Fibroblast of pulmonary artery (primary cell): ENCODE measurements at regions not wholly inside any gene's neighbourhood (a gene's known extent, or its start where the extent isn't known, plus 50 kb on each side); places are given as distances from the start of the nearest gene placed in this dataset.

Experiments
- DNase-seq: peaks from one replicate; pipeline ENCODE4 v3.0.0-alpha.2; 2010; ENCODE audit warnings: low read depth
- H3K4me3 ChIP-seq: replicated peaks from 2 replicates; pipeline ENCODE4 v1.5.1; 2011; ENCODE audit warnings: low read depth, mild to moderate bottlenecking, control low read depth, low read length, moderate library complexity
- CTCF ChIP-seq: IDR thresholded peaks from 2 replicates; pipeline ENCODE4 v1.5.1; 2011; ENCODE audit warnings: mild to moderate bottlenecking, control low read depth, low read length, inconsistent platforms; ENCODE audit errors: missing control alignments

DNA sequence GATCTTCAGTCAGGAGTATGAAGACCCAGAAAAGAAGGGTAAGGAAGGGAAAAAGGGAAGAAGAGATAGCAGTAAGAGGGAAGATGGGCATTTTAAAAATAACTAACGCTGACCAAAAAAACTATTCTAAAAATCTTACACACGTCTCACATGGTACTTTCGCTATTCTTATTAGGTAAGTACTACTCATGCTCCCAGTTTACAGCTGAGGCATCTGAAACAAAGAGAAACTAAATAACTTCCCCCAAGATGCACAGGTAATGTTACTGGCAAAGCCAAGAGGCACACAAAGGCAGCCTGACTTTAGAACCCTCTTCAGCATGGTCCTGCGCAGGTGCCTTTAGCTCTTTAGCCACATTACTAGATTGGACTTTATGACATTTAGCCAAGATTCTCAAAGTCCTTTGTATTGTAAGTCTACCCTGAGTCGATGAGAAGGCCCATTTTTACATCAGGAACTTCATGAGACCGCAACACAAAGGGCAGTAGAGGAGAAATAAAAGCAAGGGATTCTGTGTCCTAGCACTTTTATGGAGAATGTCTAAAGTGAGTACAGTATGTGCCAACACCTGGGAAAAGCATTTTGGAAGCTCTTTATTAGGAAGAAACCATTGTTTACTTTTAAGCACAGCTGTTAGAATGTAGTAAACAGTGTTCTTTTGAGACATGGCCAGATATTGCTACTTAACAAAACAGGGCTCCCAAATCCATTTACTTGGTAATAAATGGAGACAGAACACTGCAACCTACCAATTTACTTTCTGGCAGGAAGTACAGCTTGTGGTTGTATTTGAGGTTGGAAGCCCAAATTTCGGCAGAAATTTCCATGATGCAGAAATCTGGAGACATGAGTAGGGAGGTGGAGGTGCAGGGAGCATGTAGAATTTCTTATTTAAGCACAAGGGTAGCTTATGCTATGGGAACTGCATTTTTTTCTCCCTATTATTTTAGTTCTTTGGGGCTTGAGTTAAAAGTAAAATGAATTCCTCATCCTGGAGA lies 250.7 kb downstream of the KCTD12 start:
- DNase-seq, result no peak
- no peak overlapping the region for H3K4me3 ChIP-seq
- TF ChIP-seq CTCF, result no peak

- TF ChIP-seq CTCF, result no peak
- H3K4me3 ChIP-seq, result no peak overlapping the region
- DNase-seq, result no peak
Measured at GRCh38 chr13:76634431-76635191, 251.6 kb downstream of the KCTD12 start.

GRCh38 chr13:76632401-76633044 lies 253.7 kb downstream of the KCTD12 start:
- H3K4me3 ChIP-seq, result no peak overlapping the region
- no peak for TF ChIP-seq CTCF
- DNase-seq, result peak; percentile 21

DNA sequence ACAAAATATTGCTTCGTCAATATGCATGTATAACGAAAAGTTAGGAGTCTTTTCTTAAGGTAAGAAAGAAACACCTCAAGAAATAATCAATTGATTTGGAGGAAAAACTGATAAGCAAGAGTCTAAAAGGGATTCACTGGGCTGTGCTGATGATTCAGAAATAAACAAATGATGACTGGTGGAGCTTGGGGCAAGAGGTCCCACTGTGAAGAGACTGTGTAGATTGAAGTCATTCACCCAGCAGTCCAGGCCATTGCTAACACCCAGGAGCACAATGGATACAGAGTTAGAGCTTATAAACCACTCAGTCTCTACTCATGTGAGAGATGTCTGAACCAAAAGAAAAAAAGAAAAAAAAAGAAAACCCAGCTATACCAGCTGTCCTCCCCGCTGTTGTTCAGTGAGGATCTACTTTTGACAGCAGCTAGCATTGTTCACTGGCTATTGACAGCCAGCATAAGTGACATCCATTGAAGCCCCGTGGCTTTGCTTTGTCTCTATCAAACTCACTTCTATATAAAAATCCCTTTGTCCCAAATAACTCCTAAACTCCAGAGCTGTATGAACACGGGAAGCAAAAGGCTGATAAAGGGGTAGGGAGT lies 255.5 kb downstream of the KCTD12 start:
- no peak for DNase-seq
- no peak overlapping the region for H3K4me3 ChIP-seq
- no peak for TF ChIP-seq CTCF

- no peak for TF ChIP-seq CTCF
- peak; percentile 21 for DNase-seq
- no peak overlapping the region for H3K4me3 ChIP-seq
Measured at GRCh38 chr13:76622315-76623040, 263.7 kb downstream of the KCTD12 start.

- no peak for TF ChIP-seq CTCF
- no peak for DNase-seq
- H3K4me3 ChIP-seq, result no peak overlapping the region
Measured at GRCh38 chr13:76621705-76622104, 264.5 kb downstream of the KCTD12 start.
